HL-60 (cell line): ENCODE measurements at regions not wholly inside any gene's neighbourhood (a gene's known extent, or its start where the extent isn't known, plus 50 kb on each side); places are given as distances from the start of the nearest gene placed in this dataset.
A peak's percentile ranks its signal among the peaks of the same experiment; 100 is the strongest.

Source experiments
- CTCF ChIP-seq: IDR thresholded peaks from one replicate; pipeline ENCODE4 v1.5.1; 2011; ENCODE audit warnings: low read length, control low read depth, inconsistent platforms; ENCODE audit not compliant: insufficient read depth
- GABPA ChIP-seq: IDR thresholded peaks from 2 replicates; pipeline ENCODE4 v1.6.1; 2012; ENCODE audit warnings: low read depth
- POLR2AphosphoS5 ChIP-seq: IDR thresholded peaks from 2 replicates; pipeline ENCODE4 v1.6.1; 2012; ENCODE audit warnings: low read depth
- SPI1 ChIP-seq: IDR thresholded peaks from 2 replicates; pipeline ENCODE4 v1.6.1; 2012; ENCODE audit warnings: low read depth, mild to moderate bottlenecking, borderline replicate concordance
- TF ChIP-seq, protein P1 (sequence below): IDR thresholded peaks from 2 replicates; pipeline ENCODE4 v1.6.1; 2012; ENCODE audit warnings: low read depth; ENCODE audit not compliant: insufficient replicate concordance

DNA sequence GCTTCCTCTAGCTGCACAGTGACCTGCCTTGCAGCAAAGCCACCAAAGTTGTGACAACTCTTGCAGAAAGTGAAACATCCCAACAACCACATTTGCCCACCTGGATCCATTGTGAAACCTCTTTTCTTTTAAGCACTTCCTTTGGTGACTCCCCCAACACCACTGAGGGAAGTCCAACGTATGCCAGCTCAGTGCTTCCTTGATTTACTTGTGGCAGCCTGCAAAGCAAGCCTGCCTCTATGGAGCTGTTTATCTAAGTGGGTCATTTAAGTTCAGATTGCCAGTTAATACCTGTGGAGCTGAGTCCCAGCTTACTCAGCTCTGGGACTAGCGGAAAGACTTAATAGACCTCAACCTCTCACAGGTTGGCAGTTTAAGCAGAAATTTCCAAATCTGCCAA, 230.8 kb upstream of the GHITM start:
- TF ChIP-seq CTCF (no peak), POLR2AphosphoS5 (peak; percentile 73), GABPA (no peak), SPI1 (peak; percentile 79; the same call in 1 of the 2 replicates)
- TF ChIP-seq, protein P1, sequence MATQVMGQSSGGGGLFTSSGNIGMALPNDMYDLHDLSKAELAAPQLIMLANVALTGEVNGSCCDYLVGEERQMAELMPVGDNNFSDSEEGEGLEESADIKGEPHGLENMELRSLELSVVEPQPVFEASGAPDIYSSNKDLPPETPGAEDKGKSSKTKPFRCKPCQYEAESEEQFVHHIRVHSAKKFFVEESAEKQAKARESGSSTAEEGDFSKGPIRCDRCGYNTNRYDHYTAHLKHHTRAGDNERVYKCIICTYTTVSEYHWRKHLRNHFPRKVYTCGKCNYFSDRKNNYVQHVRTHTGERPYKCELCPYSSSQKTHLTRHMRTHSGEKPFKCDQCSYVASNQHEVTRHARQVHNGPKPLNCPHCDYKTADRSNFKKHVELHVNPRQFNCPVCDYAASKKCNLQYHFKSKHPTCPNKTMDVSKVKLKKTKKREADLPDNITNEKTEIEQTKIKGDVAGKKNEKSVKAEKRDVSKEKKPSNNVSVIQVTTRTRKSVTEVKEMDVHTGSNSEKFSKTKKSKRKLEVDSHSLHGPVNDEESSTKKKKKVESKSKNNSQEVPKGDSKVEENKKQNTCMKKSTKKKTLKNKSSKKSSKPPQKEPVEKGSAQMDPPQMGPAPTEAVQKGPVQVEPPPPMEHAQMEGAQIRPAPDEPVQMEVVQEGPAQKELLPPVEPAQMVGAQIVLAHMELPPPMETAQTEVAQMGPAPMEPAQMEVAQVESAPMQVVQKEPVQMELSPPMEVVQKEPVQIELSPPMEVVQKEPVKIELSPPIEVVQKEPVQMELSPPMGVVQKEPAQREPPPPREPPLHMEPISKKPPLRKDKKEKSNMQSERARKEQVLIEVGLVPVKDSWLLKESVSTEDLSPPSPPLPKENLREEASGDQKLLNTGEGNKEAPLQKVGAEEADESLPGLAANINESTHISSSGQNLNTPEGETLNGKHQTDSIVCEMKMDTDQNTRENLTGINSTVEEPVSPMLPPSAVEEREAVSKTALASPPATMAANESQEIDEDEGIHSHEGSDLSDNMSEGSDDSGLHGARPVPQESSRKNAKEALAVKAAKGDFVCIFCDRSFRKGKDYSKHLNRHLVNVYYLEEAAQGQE: no peak
